ENCODE measurements at regions not wholly inside any gene's neighbourhood (a gene's known extent, or its start where the extent isn't known, plus 50 kb on each side); places are given as distances from the start of the nearest gene placed in this dataset.
"Not testable (repeated sequence)": the region's sequence is repeated elsewhere in the genome, so short reads cannot be mapped to it uniquely, and the experiment has no call there.

- no peak overlapping the region for H3K27ac ChIP-seq
- no peak for ATAC-seq (replicated peaks in 6 of 8)
- H3K4me1 ChIP-seq (replicated peaks in 1 of 2): no peaks in the 10 kb centered on the region
- in situ Hi-C loops (cut with MboI; ENCODE audit: low pct_unique_long_range_greater_than_20kb in 2 of 9, low sequenced_read_pairs in 9 of 9, unreplicated experiment in 9 of 9): no loop called here
- no peak overlapping the region for H3K4me3 ChIP-seq
- whole genome bisulfite sequencing, 10 experiments: 24 to 100% (median 77%) methylated on average over 1 to 3 of the region's 3 CpGs; no CpG with 5 or more reads in 2 of the 10 experiments
Observed at GRCh38 chrX:139023531-139023930, 312.0 kb upstream of the FGF13 start.

- 7 to 100% (median 58%) methylated on average over 1 to 3 of the region's 3 CpGs; no CpG with 5 or more reads in 1 of the 10 experiments for WGBS, 10 experiments
- ATAC-seq (replicated peaks in 6 of 8): no peak
- no peak overlapping the region for H3K4me3 ChIP-seq
Observed at GRCh38 chrX:139020801-139021200, 309.3 kb upstream of the FGF13 start.

DNA sequence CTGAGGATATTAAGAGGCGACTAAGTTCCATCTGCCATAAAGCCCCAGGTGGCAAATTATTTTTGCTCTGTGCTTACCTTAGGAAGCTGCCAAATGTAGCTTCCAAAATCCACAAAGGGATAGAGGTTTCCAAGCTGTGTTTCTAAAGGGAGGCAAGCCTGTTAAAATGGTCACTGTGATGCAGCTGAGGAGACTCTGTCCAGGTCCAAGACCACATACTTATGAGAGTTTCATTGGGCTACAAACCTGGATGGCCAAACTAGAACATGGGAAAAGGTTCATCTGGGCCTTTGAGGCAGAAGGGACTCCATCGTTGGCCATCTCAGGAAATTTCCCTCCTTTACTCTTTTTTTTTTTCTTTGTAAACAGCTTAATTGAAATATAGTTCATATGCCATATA is 306.9 kb upstream of the FGF13 start:
- H3K27ac ChIP-seq: no peak overlapping the region
- no peak overlapping the region for H3K4me3 ChIP-seq
- no peak for ATAC-seq (replicated peaks in 6 of 8)
- no peaks in the 10 kb centered on the region for H3K4me1 ChIP-seq (replicated peaks in 1 of 2)
- in situ Hi-C loops (cut with MboI; ENCODE audit: low pct_unique_long_range_greater_than_20kb in 2 of 9, low sequenced_read_pairs in 9 of 9, unreplicated experiment in 9 of 9): no loop called here
- 0 to 100% (median 32%) methylated on average over 1 to 2 of the region's 2 CpGs; no CpG with 5 or more reads in 6 of the 10 experiments for WGBS, 10 experiments

More at GRCh38 chrX:139020801-139021200, 309.3 kb upstream of the FGF13 start:
- no peaks in the 10 kb centered on the region for H3K4me1 ChIP-seq (replicated peaks in 1 of 2)
- H3K27ac ChIP-seq: no peak overlapping the region
- in situ Hi-C loops (cut with MboI; ENCODE audit: low pct_unique_long_range_greater_than_20kb in 2 of 9, low sequenced_read_pairs in 9 of 9, unreplicated experiment in 9 of 9): no loop called here

- Histone ChIP-seq H3K27ac (no peak overlapping the region), H3K4me1 (replicated peaks in 1 of 2) (no peaks in the 10 kb centered on the region), H3K4me3 (no peak overlapping the region)
- 20 to 67% methylated on average over 1 of the region's 1 CpG; no CpG with 5 or more reads in 8 of the 10 experiments for WGBS, 10 experiments
- no peak for ATAC-seq (replicated peaks in 6 of 8)
- in situ Hi-C loops (cut with MboI; ENCODE audit: low pct_unique_long_range_greater_than_20kb in 2 of 9, low sequenced_read_pairs in 9 of 9, unreplicated experiment in 9 of 9): no loop called here
Observed at GRCh38 chrX:139015627-139016026, 304.1 kb upstream of the FGF13 start.

GRCh38 chrX:139008185-139008584 is 296.7 kb upstream of the FGF13 start:
- WGBS, 10 experiments: 76 to 94% (median 92%) methylated on average over 2 of the region's 4 CpGs; no CpG with 5 or more reads in 7 of the 10 experiments
- in situ Hi-C loops (cut with MboI; ENCODE audit: low pct_unique_long_range_greater_than_20kb in 2 of 9, low sequenced_read_pairs in 9 of 9, unreplicated experiment in 9 of 9): no loop called here
- no peaks in the 10 kb centered on the region for H3K4me1 ChIP-seq (replicated peaks in 1 of 2)
- ATAC-seq (replicated peaks in 6 of 8): no peak
- no peak overlapping the region for H3K27ac ChIP-seq
- no peak overlapping the region for H3K4me3 ChIP-seq

GRCh38 chrX:139003856-139004527 is 292.5 kb upstream of the FGF13 start:
- in situ Hi-C loops (cut with MboI; ENCODE audit: low pct_unique_long_range_greater_than_20kb in 2 of 9, low sequenced_read_pairs in 9 of 9, unreplicated experiment in 9 of 9); H3K27ac ChIP-seq; ATAC-seq (replicated peaks in 6 of 8); H3K4me1 ChIP-seq (replicated peaks in 1 of 2); H3K4me3 ChIP-seq: not testable (repeated sequence)
- WGBS, 10 experiments: 95% methylated on average over 4 of the region's 34 CpGs; no CpG with 5 or more reads in 9 of the 10 experiments

GRCh38 chrX:139002319-139002718 is 290.8 kb upstream of the FGF13 start:
- in situ Hi-C loops (cut with MboI; ENCODE audit: low pct_unique_long_range_greater_than_20kb in 2 of 9, low sequenced_read_pairs in 9 of 9, unreplicated experiment in 9 of 9): no loop called here
- Histone ChIP-seq H3K27ac (no peak overlapping the region), H3K4me3 (no peak overlapping the region), H3K4me1 (replicated peaks in 1 of 2) (no peaks in the 10 kb centered on the region)
- no peak for ATAC-seq (replicated peaks in 6 of 8)
- 81 to 100% (median 90%) methylated on average over 2 to 3 of the region's 3 CpGs; no CpG with 5 or more reads in 6 of the 10 experiments for WGBS, 10 experiments

GRCh38 chrX:138996268-138996667 is 284.8 kb upstream of the FGF13 start:
- Histone ChIP-seq H3K27ac (no peak overlapping the region), H3K4me3 (no peak overlapping the region), H3K4me1 (replicated peaks in 1 of 2) (no peaks in the 10 kb centered on the region)
- no peak for ATAC-seq (replicated peaks in 6 of 8)
- in situ Hi-C loops (cut with MboI; ENCODE audit: low pct_unique_long_range_greater_than_20kb in 2 of 9, low sequenced_read_pairs in 9 of 9, unreplicated experiment in 9 of 9): no loop called here
- WGBS, 10 experiments: 0% methylated on average over 1 of the region's 11 CpGs; no CpG with 5 or more reads in 9 of the 10 experiments

GRCh38 chrX:138995458-138995857 is 283.9 kb upstream of the FGF13 start:
- ATAC-seq (replicated peaks in 6 of 8): no peak
- Histone ChIP-seq H3K27ac (no peak overlapping the region), H3K4me1 (replicated peaks in 1 of 2) (no peaks in the 10 kb centered on the region), H3K4me3 (no peak overlapping the region)
- WGBS, 10 experiments: 34 to 100% methylated on average over 1 to 2 of the region's 2 CpGs; no CpG with 5 or more reads in 8 of the 10 experiments
- in situ Hi-C loops (cut with MboI; ENCODE audit: low pct_unique_long_range_greater_than_20kb in 2 of 9, low sequenced_read_pairs in 9 of 9, unreplicated experiment in 9 of 9): no loop called here

DNA sequence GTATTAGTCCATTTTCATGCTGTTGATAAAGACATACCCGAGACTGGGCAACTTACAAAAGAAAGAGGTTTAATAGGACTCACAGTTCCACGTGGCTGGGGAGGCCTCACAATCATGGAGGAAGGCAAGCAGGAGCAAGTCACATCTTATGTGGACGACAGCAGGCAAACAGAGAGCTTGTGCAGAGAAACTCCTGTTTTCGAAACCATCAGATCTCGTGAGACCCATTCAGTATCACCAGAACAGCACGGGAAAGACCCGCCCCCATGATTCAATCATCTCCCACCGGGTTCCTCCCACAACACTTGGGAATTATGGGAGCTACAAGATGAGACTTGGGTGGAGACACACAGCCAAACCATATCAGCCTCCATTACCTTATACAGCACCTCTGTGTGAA is 278.9 kb upstream of the FGF13 start:
- H3K4me3 ChIP-seq; ATAC-seq (replicated peaks in 6 of 8); H3K4me1 ChIP-seq (replicated peaks in 1 of 2); H3K27ac ChIP-seq; in situ Hi-C loops (cut with MboI; ENCODE audit: low pct_unique_long_range_greater_than_20kb in 2 of 9, low sequenced_read_pairs in 9 of 9, unreplicated experiment in 9 of 9): not testable (repeated sequence)
- whole genome bisulfite sequencing, 10 experiments: 0 to 100% (median 56%) methylated on average over 1 to 5 of the region's 8 CpGs; no CpG with 5 or more reads in 4 of the 10 experiments

DNA sequence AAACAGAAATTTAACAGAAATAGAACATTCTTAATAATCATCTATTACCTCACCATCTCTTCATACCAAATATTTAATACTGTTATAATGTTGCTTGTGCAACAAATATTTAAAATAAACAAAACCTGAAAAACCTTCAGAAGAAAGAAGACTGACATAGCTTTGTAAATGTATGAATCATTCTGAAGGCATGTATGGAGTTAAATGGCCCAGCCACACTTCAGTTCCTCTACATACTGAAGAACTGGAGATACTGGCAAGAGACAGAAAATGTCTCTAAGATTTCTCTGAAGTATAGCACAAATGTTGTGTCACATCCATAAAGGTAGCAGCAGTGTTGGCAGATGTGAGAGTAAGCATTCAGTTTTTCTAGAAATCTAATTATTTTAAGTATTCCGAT is 275.3 kb upstream of the FGF13 start:
- H3K4me1 ChIP-seq (replicated peaks in 1 of 2): no peaks in the 10 kb centered on the region
- H3K27ac ChIP-seq: no peak overlapping the region
- H3K4me3 ChIP-seq: no peak overlapping the region
- ATAC-seq (replicated peaks in 6 of 8): no peak
- 0% methylated on average over 1 of the region's 1 CpG; no CpG with 5 or more reads in 9 of the 10 experiments for WGBS, 10 experiments
- in situ Hi-C loops (cut with MboI; ENCODE audit: low pct_unique_long_range_greater_than_20kb in 2 of 9, low sequenced_read_pairs in 9 of 9, unreplicated experiment in 9 of 9): no loop called here

DNA sequence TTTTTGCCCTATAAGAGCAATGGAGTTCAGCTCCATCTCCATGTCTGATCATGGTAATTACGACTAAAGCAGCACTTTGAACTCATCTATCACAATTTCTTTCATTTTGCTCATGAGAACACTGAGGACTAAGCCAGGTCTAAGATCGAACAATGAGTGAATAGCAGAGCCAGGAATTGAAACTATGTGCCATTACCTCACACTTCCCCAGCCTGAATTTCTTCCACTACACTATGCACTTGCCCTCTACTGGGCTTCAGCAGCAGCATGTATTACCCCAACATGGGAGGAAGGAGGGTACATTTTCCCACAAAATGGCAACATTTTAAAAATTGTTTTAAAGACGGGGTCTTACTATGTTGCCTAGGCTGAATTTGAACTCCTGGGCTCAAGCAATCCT is 274.7 kb upstream of the FGF13 start:
- ATAC-seq (replicated peaks in 6 of 8): peak in 1 of 8 experiments; percentile 22
- H3K4me3 ChIP-seq: no peak overlapping the region
- WGBS, 10 experiments: 0 to 80% (median 32%) methylated on average over 1 to 3 of the region's 3 CpGs; no CpG with 5 or more reads in 5 of the 10 experiments
- in situ Hi-C loops (cut with MboI; ENCODE audit: low pct_unique_long_range_greater_than_20kb in 2 of 9, low sequenced_read_pairs in 9 of 9, unreplicated experiment in 9 of 9): no loop called here
- no peak overlapping the region for H3K27ac ChIP-seq
- no peaks in the 10 kb centered on the region for H3K4me1 ChIP-seq (replicated peaks in 1 of 2)

DNA sequence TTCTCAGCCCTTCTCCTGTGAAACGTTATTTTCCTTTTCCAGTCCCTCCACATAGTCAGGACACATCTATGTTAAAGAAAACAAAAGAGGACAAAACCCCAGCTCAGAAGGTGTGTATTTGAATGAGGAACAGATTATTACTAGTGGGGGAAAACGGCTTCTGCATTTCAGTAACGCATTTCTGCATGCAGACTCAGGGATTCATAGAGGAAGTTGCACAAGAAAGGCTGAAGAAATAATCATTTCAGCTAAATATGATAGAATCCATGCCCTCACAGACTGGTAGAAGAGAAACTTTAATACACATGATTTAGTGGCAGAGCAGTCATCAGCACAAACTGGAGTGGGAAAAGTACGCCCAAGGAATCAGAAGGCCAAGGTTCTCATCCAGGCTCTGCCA is 270.8 kb upstream of the FGF13 start:
- no peak for ATAC-seq (replicated peaks in 6 of 8)
- 48 to 83% methylated on average over 1 to 4 of the region's 4 CpGs; no CpG with 5 or more reads in 8 of the 10 experiments for WGBS, 10 experiments
- Histone ChIP-seq H3K4me3 (no peak overlapping the region), H3K27ac (no peak overlapping the region), H3K4me1 (replicated peaks in 1 of 2) (no peaks in the 10 kb centered on the region)
- in situ Hi-C loops (cut with MboI; ENCODE audit: low pct_unique_long_range_greater_than_20kb in 2 of 9, low sequenced_read_pairs in 9 of 9, unreplicated experiment in 9 of 9): no loop called here

DNA sequence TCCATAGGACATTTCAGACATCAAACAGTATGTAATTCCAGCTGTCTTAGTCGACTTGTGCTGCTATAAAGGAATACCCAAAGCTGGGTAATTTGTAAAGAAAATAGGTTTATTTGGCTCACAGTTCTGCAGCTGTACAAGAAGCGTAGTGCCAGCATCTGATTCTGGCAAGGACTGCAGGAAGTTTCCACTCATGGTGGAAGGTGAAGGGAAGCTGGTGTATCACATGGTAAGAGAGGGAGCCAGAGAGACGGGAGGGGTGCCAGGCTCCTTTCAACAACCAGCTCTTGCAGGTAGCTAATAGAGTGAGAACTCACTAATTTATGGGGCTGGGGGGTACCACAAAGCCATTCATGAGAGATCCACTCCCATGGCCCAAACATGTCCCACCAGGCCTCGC is 253.0 kb upstream of the FGF13 start:
- Histone ChIP-seq H3K4me1 (replicated peaks in 1 of 2) (no peaks in the 10 kb centered on the region), H3K27ac (no peak overlapping the region), H3K4me3 (no peak overlapping the region)
- 0 to 100% (median 51%) methylated on average over 1 to 2 of the region's 4 CpGs; no CpG with 5 or more reads in 4 of the 10 experiments for WGBS, 10 experiments
- in situ Hi-C loops (cut with MboI; ENCODE audit: low pct_unique_long_range_greater_than_20kb in 2 of 9, low sequenced_read_pairs in 9 of 9, unreplicated experiment in 9 of 9): no loop called here
- no peak for ATAC-seq (replicated peaks in 6 of 8)

Measured in motor neuron (in vitro differentiated cells).